ENCODE measurements at regions not wholly inside any gene's neighbourhood (a gene's known extent, or its start where the extent isn't known, plus 50 kb on each side); places are given as distances from the start of the nearest gene placed in this dataset.

DNA sequence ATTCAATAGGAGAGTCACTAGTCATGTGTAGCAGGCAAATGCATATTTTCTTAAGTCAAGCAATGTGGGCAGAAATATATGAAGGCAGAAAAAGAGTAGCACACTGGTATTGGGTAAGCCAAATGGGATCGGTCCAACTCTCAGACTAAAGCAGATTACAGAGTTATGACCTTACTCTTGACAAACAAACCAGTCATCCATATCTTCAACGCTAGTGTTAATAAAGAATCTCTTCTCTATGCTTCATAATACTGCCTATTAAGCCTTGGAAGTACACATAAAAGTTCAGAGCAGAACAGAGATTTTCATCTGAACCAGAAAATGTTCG lies 320.2 kb upstream of the JARID2 start:
- peak; percentile 10 to 41 for DNase-seq

GRCh38 chr6:14927398-14927797 lies 318.5 kb upstream of the JARID2 start:
- no peak for DNase-seq

- no peak for DNase-seq
Measured at GRCh38 chr6:14929291-14929690, 316.6 kb upstream of the JARID2 start.

DNA sequence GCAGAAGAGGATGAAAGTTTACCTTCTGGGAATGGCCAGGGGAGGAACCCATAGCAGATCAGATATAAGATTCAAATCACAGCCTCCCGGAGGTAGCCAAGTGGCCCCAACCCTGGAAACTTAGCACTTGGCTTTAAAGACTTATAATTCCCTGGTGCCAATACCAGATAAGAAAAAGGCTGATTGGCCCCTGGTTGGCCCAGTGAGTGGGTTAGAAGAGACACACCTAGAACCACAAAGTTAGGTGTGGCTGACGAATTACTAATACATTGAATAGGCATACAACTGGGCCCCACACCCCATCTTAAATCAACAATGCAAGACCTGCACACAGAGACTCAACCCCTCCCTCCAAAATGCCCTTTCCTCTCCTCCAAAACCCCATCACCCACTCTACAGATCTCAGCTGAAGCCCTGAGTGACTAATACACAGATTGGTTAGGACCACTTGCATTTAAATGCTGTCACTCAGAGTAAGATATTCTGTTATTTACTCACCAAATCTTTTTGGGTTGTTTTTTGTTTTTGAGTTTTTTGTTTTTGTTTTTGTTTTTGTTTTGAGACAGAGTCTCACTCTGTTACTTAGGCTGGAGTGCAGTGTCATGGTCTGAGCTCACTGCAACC lies 315.4 kb upstream of the JARID2 start:
- DNase-seq = no peak

DNA sequence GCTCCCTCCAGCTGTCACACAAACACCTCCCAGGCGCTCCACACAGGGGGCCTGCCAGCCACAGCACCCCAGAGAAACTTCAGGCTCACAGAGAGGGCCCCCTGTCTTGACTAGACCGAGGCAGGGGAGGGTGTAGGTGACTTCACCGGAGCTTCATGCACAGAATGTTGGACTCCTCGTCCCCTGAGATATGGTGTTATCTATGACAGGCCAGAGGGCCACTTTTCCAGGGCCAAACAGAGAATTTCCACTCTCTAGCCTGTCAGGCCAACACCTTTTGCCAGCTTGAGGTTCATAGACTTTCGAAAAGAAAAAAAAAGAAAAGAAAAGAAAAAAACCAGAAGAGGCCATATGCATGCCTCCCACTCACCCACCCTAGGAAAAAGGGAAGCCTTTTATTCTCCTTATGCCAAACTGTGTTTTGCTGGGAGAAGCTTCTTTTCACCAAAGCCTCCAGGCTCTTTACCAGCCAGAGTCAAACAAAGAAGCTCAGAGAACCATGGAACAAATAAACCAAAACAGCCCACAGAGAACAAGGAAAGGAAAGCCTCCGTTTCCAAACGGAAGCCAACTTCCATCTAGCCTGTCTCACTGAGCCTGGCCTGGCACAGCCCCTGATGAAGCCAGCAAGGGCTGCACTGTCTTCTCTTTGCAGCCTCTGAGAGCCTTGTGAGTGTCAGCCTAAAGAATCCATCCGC lies 313.2 kb upstream of the JARID2 start:
- peak in 1 of 2 experiments; percentile 15 for DNase-seq

GRCh38 chr6:14933183-14933544 lies 312.7 kb upstream of the JARID2 start:
- DNase-seq = no peak

DNA sequence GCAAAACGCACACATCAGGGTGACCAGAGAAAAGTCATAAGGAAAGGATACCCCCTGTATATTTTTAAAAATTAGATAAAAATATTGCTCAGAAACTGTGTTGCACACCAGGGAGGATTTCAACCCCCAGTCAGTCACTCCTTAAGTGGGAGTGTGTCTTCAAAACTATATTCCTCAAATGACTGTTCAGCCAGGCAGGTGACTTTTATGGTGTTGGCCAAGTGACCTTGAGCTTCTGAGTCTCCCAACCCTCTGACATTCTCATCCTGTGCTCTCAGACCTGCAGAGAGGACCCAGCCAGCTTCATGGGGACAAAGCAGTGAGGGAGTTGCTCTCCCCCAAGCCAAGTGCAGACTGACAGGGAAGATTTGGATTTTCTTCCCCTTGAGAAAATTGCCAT lies 311.9 kb upstream of the JARID2 start:
- DNase-seq = no peak

DNA sequence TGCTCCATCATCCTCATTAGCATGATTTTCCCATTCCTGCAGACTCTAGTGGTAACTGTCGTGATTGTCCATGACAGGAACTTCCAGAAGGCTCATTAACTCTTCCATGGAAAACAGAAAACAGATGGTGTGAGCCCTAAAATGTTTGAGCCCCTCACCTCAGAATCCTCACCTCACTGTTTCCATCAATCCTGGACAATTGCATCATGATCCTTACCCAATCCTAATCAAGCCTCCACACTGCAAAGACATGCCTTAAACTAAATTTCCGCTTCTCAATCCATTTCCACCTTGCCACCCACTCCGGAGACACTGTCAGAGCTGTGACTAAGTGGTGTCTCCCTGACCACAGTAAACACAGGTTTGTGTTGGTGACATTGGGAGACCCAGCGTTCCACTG lies 311.0 kb upstream of the JARID2 start:
- DNase-seq = no peak

GRCh38 chr6:14936861-14937260 lies 309.0 kb upstream of the JARID2 start:
- peak; percentile 46 to 58 for DNase-seq

DNA sequence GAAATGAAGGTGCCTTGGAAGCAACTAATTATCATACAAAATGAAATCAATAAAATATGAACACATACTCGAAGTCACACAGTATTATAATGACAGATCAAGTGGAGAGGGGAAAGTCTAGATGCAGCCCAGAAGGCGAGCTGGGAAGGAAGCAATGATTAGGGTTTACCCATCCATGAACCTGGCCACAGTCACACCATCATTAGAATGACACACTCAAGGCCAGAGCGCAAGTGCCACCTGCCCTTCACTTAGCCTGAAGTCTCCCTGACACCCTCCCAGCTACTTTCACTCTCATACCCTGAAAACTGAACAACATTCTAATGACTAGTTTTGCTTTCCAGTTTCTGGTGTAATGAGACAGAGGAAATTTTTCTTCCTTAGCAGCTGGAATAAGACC lies 302.8 kb upstream of the JARID2 start:
- no peak for DNase-seq

- no peak for DNase-seq
Measured at GRCh38 chr6:14944593-14944992, 301.3 kb upstream of the JARID2 start.

- DNase-seq = no peak
Measured at GRCh38 chr6:14945461-14946185, 300.2 kb upstream of the JARID2 start.

- no peak for DNase-seq
Measured at GRCh38 chr6:14946753-14947152, 299.1 kb upstream of the JARID2 start.

- DNase-seq = no peak
Measured at GRCh38 chr6:14948586-14949245, 297.2 kb upstream of the JARID2 start.

GRCh38 chr6:14950103-14950969 lies 295.5 kb upstream of the JARID2 start:
- peak; percentile 16 to 69 for DNase-seq

- no peak for DNase-seq
Measured at GRCh38 chr6:14950970-14951276, 294.9 kb upstream of the JARID2 start.

- no peak for DNase-seq
Measured at GRCh38 chr6:14951704-14952103, 294.2 kb upstream of the JARID2 start.

DNA sequence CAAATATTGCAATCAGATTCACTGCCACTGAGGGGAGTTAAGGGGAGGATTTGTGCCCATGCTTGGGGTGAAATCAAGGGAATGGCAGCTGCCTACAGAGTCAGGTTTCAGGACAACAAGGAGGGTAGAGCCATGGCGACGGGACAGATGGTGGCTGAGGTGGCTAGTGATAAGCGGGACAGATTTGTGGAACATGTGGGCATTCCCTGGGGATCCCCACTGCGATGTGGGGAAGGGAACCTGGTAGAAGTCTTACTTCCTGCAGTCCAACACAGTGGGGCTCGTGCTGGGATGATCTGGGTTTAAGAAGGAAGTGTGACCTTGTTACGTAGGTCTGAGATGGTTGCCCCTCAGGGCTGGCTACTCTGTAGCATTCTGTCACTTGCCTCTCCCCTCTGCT lies 292.0 kb upstream of the JARID2 start:
- peak in 1 of 2 experiments; percentile 56 for DNase-seq

GRCh38 chr6:14957355-14958059 lies 288.4 kb upstream of the JARID2 start:
- DNase-seq = no peak

DNA sequence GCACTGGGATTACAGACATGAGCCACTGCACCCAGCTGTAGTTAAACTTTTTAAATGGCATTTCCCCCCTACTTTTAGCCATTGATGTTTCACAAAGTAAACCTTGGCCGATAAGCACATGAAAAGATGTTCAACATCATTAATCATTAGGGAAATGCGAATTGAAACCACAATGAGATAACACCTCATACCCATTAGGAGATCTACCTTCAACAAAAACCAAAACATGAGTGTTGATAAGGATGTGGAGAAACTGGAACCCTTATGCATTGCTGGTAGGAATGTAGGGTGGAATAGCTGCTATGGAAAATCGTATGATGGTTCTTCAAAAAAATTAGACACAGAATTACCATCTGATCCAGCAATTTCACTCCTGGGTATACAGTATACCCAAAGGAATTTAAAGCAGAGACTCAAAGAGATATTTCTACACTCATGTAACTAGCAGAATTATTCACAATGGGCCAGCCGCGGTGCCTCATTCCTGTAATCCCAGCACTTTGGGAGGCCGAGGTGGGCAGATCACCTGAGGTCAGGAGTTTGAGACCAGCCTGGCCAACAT lies 286.5 kb upstream of the JARID2 start:
- DNase-seq = no peak

- DNase-seq = no peak
Measured at GRCh38 chr6:14964556-14965270, 281.2 kb upstream of the JARID2 start.

Data from NCI-H526 (cell line).